SJSA1 (cell line): ENCODE measurements at regions not wholly inside any gene's neighbourhood (a gene's known extent, or its start where the extent isn't known, plus 50 kb on each side); places are given as distances from the start of the nearest gene placed in this dataset.
"Not testable (repeated sequence)": the region's sequence is repeated elsewhere in the genome, so short reads cannot be mapped to it uniquely, and the experiment has no call there.

Source experiments
- DNase-seq, 2 experiments: peaks; one replicate each; pipeline ENCODE4 v3.0.0-alpha.2; 2015 to 2020; ENCODE audit warnings: low spot score in 2 of 2, low read depth in 1 of 2
- H3K27ac ChIP-seq: fragments of 250-450 bp; sonication (Bioruptor Pico); 2 replicates; pipeline ENCODE4 v1.5.1; 2020; ENCODE audit warnings: mild to moderate bottlenecking, moderate library complexity
- H3K27me3 ChIP-seq: fragments of 250-450 bp; sonication (Bioruptor Pico); replicated peaks from 2 replicates; pipeline ENCODE4 v1.5.1; 2020; ENCODE audit warnings: mild to moderate bottlenecking, moderate library complexity
- H3K36me3 ChIP-seq: fragments of 250-450 bp; sonication (Bioruptor Pico); 2 replicates; pipeline ENCODE4 v1.5.1; 2020; ENCODE audit warnings: mild to moderate bottlenecking
- H3K4me1 ChIP-seq: fragments of 250-450 bp; sonication (Bioruptor Pico); replicated peaks from 2 replicates; pipeline ENCODE4 v1.6.1; 2021; ENCODE audit warnings: mild to moderate bottlenecking
- H3K4me3 ChIP-seq: fragments of 250-450 bp; sonication (Bioruptor Pico); 2 replicates; pipeline ENCODE4 v1.5.1; 2020; ENCODE audit warnings: mild to moderate bottlenecking
- H3K9me3 ChIP-seq: fragments of 250-450 bp; sonication (Bioruptor Pico); replicated peaks from 2 replicates; pipeline ENCODE4 v1.5.1; 2020; ENCODE audit warnings: mild to moderate bottlenecking

DNA sequence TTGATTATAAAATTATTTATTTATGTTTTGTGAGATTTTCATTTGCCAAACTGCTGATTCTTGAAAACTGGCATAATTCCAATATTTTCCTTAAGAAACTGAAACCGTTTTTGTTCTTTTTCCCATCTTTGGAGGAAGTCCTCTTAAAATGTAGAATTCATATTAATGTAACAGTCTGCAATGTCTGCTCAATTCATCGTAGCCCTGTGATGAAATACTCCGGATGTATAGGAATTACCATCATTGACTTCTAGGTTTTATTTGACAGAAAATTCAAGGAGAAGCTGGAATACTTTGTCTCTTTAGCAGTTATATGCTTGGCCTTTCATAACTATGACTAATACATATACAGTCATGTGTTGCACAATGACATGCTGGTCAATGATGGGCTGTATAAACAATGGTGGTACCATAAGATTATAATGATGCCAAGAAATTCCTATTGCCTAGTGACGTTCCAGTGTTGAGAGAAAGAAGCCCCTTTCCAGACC, 185.0 kb upstream of the GPRIN3 start:
- Histone ChIP-seq H3K4me3 (no peak overlapping the region), H3K27ac (no peak overlapping the region), H3K9me3 (no peaks in the 10 kb centered on the region), H3K27me3 (no peaks in the 10 kb centered on the region), H3K4me1 (peaks cover 13% of the 10 kb centered on the region), H3K36me3 (no peaks in the 10 kb centered on the region)
- DNase-seq = peak in 1 of 2 experiments; percentile 43

DNA sequence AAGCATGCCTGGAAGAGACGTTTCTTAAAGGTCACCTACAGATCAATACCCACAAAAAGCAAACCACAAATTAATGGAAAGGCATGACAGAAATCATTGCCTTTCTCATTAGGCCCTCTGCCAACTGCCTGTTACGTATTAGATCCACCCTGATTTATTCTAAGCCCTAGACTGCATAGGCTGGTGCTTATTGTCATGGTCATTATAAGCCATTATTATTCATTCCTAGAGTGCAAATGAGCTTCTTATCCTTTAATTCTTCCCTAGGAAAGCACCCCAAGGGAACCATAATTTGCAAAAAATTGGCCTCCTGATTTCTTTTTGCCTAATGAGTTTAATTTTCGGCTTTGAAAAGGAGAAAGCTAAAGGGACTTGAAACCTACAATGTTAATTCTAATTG, 184.2 kb upstream of the GPRIN3 start:
- no peak for DNase-seq
- no peaks in the 10 kb centered on the region for H3K9me3 ChIP-seq
- no peak overlapping the region for H3K4me3 ChIP-seq
- H3K4me1 ChIP-seq = peaks cover 13% of the 10 kb centered on the region
- no peak overlapping the region for H3K27ac ChIP-seq
- H3K27me3 ChIP-seq = no peaks in the 10 kb centered on the region
- H3K36me3 ChIP-seq = no peaks in the 10 kb centered on the region

DNA sequence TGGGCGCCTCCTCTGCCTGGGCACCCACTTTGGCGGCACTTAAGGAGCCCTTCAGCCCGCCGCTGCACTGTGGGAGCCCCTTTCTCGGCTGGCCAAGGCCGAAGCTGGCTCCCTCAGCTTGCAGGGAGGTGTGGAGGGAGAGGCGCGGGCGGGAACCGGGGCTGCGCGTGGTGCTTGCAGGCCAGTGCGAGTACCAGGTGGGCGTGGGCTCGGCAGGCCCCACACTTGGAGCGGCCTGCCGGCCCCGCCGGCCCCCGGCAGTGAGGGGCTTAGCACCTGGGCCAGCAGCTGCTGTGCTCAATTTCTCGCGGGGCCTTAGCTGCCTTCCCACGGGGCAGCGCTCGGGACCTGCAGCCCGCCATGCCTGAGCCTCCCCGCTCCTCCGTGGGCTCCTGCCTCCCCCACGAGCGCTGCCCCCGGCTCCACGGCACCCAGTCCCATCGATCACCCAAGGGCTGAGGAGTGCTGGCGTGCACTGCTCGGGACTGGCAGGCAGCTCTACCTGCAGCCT, 182.4 kb upstream of the GPRIN3 start:
- not testable (repeated sequence) for H3K27ac ChIP-seq, H3K27me3 ChIP-seq, H3K36me3 ChIP-seq, DNase-seq, H3K9me3 ChIP-seq, H3K4me3 ChIP-seq
- peaks cover 13% of the 10 kb centered on the region for H3K4me1 ChIP-seq

DNA sequence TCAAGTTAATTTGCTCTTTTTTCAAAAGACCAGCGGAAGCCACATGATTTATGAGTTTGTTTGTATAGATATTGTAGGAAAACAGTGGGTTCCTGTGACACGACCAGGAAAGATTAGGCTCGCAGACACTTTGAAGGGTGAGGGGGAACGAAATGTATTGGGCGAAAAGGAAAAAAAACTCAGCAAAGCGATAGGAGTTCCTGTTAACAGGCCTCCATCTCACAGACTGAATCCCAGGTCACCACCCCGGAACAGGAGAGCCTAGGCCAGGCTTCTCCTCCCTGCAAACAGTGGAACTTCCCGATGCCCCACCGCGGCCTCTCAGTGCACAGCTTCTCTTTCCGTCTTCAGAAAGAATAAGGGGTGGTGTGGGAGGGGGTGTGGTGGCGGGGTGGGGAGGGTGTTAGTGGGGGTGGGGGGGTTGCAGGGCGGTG, 181.8 kb upstream of the GPRIN3 start:
- no peaks in the 10 kb centered on the region for H3K36me3 ChIP-seq
- H3K4me3 ChIP-seq = no peak overlapping the region
- H3K4me1 ChIP-seq = peaks cover 13% of the 10 kb centered on the region
- 0 out of 2 replicates have a peak, but pooled peaks cover 3% of the 10 kb centered on the region for H3K27me3 ChIP-seq
- H3K27ac ChIP-seq = no peak overlapping the region
- no peaks in the 10 kb centered on the region for H3K9me3 ChIP-seq
- no peak for DNase-seq

DNA sequence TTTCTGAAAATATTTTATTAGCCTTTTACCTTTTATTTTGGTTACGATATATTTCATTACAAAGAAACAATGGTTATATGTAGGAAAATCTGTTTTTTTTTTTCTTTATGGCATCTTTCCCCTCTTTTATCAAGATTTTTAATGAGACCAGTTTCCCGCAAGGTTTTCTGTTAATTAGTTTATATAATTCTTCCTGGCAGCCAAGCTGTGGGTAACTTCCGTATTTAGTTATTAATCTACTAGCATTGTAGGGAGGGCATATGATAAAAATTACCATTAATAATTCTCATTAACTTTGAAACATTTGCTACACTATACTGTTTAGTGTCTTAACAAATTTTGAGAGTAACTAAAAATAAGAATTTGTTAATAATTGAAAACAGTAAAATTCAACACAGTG, 181.1 kb upstream of the GPRIN3 start:
- no peak overlapping the region for H3K4me3 ChIP-seq
- H3K27ac ChIP-seq = no peak overlapping the region
- no peaks in the 10 kb centered on the region for H3K9me3 ChIP-seq
- H3K27me3 ChIP-seq = 0 out of 2 replicates have a peak, but pooled peaks cover 3% of the 10 kb centered on the region
- H3K4me1 ChIP-seq = peaks cover 13% of the 10 kb centered on the region
- DNase-seq = no peak
- no peaks in the 10 kb centered on the region for H3K36me3 ChIP-seq

DNA sequence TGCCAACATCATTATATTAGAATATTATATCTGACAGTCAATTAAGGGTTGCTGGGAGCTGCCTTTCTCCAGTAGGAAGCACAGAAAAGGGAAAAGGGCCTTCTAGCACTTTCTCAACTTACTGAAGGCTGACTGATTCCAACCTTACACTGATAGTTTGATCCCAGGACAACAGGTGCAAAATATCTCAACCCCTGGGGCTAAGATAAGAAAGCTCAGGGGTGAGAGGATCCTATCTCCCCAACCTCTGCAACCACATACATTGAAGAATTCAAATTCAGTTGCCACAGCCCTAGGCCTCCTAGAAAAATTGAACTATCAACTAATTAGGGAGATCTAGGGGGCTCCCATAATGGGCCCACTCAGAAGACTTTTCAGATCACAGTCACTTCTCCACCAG, 179.1 kb upstream of the GPRIN3 start:
- H3K36me3 ChIP-seq = no peaks in the 10 kb centered on the region
- H3K4me3 ChIP-seq = no peak overlapping the region
- DNase-seq = no peak
- no peaks in the 10 kb centered on the region for H3K9me3 ChIP-seq
- no peak overlapping the region for H3K27ac ChIP-seq
- no peaks in the 10 kb centered on the region for H3K4me1 ChIP-seq
- H3K27me3 ChIP-seq = 0 out of 2 replicates have a peak, but pooled peaks cover 3% of the 10 kb centered on the region

DNA sequence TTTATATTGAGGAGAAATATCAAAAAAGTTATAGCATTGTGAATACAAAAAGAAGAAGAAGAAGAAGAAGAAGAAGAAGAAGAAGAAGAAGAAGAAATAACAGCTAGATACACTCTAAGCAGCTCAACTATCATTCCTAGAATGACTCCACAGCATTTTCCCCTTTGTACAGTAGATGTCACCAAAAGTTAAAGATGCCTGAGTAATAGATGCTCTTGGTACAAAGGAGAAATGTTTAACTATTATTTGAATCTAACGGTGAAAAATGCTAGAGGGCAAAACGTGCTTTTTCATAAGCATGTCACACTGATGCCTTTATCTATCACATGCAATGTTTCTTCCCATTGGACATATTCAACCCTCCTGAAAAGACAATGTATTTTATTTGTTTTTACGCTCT, 178.4 kb upstream of the GPRIN3 start:
- Histone ChIP-seq H3K27ac (no peak overlapping the region), H3K9me3 (no peaks in the 10 kb centered on the region), H3K4me3 (no peak overlapping the region), H3K4me1 (no peaks in the 10 kb centered on the region), H3K36me3 (no peaks in the 10 kb centered on the region), H3K27me3 (0 out of 2 replicates have a peak, but pooled peaks cover 3% of the 10 kb centered on the region)
- no peak for DNase-seq

DNA sequence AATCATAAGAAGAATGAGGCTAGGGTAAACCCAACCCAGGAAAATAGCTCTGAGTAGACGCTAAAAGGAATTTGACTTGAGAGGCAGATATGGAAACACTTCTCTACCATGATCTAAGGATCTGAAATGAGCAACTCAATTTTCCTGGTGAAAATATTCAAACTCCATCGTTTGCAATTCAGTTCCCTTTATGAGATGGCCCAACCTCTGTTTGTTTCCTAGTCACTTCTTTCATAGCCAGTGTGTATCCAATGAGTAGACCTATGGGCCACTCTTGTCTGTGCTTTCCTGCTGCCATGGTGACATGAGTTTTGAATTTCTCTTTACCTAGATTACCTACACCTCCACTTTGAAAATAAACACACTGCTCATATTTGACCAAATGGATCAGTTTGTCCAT, 176.2 kb upstream of the GPRIN3 start:
- Histone ChIP-seq H3K4me1 (no peaks in the 10 kb centered on the region), H3K36me3 (no peaks in the 10 kb centered on the region), H3K4me3 (no peak overlapping the region), H3K27ac (no peak overlapping the region), H3K9me3 (no peaks in the 10 kb centered on the region), H3K27me3 (0 out of 2 replicates have a peak, but pooled peaks cover 3% of the 10 kb centered on the region)
- DNase-seq = no peak

DNA sequence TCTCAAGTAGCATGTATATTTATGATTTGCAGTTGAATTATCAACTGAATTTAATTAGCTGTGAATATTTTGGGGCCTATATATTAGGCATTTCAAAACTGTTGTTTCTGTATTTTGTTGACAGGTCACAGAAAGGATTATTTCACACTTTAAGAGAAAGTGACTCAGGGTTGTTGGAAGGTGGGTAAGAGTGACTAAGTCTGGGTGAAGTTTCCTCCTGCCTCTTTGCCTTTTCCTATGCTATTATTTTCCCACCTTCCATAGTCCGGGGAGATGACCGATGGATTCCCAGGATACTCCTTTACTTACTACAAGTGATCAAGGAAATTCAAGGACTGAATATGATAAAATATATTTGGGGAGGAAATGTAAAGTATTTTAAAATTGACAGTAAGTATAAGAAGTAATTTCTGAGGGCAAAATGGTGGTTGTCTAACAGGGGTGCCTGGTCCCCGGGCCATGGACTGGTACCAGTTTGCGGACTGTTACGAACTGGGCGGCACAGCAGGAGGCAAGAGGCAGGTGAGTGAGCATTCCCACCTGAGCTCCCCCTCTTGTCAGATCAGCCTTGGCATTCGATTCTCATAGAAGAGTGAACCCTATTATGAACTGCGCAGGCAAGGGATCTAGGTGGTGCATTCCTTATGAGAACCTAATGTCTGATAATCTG, 175.5 kb upstream of the GPRIN3 start:
- H3K27me3 ChIP-seq = 0 out of 2 replicates have a peak, but pooled peaks cover 3% of the 10 kb centered on the region
- H3K36me3 ChIP-seq = no peaks in the 10 kb centered on the region
- H3K27ac ChIP-seq = no peak overlapping the region
- no peak overlapping the region for H3K4me3 ChIP-seq
- H3K9me3 ChIP-seq = no peaks in the 10 kb centered on the region
- H3K4me1 ChIP-seq = no peaks in the 10 kb centered on the region
- DNase-seq = no peak

DNA sequence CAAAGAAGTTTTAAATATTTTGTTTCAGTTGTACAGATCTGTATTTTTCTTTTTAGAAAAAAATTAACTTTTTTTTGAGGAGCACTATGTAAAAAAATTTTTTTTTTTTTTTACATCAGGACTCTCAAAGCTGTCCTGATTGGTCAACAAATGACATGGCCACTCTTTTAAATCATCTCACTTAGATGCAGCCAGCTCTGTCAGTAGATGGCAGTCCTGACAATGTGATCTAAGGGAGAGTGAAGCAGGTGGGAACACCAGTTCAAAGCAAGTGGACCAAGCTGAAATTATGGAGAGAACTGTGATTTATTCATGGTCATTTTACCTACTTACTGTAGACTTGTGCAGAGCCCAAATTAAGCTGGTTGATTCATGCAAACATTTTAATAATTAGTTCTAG, 174.7 kb upstream of the GPRIN3 start:
- Histone ChIP-seq H3K4me1 (no peaks in the 10 kb centered on the region), H3K9me3 (no peaks in the 10 kb centered on the region), H3K27ac (no peak overlapping the region), H3K4me3 (no peak overlapping the region), H3K27me3 (0 out of 2 replicates have a peak, but pooled peaks cover 3% of the 10 kb centered on the region), H3K36me3 (no peaks in the 10 kb centered on the region)
- DNase-seq = no peak

DNA sequence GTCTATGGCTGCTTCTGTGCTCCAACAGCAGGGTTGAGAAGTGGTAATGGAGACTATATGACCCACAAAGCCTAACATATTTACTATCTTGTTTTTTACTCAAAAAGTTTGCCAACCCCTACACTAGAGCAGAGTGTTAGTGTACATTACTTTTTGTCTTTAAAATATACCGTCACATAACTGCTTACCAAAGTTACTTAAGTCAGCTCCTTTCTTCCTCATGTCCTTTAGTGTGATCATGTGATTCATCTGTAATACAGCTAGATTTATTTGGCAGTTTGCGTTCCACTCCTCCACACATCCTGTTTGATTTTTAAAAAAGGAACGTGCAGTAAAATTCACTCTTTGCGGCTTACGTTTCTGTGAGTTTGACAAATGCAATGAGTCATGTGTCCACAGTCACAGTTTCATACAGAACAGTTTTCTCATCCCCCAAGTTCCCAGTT, 162.4 kb upstream of the GPRIN3 start:
- Histone ChIP-seq H3K4me1 (peaks cover 17% of the 10 kb centered on the region), H3K27me3 (no peaks in the 10 kb centered on the region), H3K4me3 (no peak overlapping the region), H3K27ac (peak overlapping the region; percentile 86), H3K36me3 (no peaks in the 10 kb centered on the region), H3K9me3 (no peaks in the 10 kb centered on the region)
- peak; percentile 45 to 81 for DNase-seq

DNA sequence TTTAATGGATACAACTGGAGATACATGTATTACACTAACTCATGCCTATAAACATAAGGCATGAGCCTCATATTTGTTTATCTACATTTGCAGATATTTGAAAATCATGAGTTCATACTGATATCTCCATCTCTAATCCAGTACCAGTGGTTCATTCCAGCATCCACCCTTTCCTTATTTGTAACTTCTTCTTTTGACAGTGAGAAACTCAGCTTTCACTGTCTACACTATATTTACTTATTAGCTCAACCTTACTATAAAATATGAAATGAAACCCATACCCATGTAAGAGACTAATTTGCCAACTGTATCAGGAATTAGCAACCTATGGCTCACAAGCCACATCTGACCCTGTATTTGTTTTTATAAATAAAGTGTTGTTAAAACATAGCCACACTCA, 161.9 kb upstream of the GPRIN3 start:
- Histone ChIP-seq H3K4me3 (no peak overlapping the region), H3K27me3 (no peaks in the 10 kb centered on the region), H3K9me3 (no peaks in the 10 kb centered on the region), H3K36me3 (no peaks in the 10 kb centered on the region), H3K27ac (peak overlapping the region; percentile 86), H3K4me1 (peaks cover 17% of the 10 kb centered on the region)
- no peak for DNase-seq

DNA sequence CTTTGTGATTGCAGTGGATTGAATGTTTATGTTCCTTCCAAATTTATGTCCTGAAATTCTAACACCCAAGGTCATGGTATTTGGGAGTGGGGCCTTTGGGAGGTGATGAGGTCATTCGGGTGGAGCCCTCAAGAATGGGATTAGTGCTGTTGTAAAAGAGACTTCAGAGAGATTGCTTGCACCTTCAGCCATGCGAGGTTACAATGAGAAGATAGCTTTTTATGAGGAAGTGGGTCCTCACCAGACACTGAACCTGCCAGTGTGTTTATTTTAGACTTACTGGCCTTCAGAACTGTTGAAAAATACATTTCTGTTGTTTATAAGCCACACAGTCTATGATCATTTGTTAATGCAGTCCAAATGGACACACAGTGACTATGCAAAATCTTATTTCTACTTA, 161.0 kb upstream of the GPRIN3 start:
- no peak overlapping the region for H3K4me3 ChIP-seq
- H3K4me1 ChIP-seq = peaks cover 17% of the 10 kb centered on the region
- no peaks in the 10 kb centered on the region for H3K36me3 ChIP-seq
- no peaks in the 10 kb centered on the region for H3K9me3 ChIP-seq
- no peaks in the 10 kb centered on the region for H3K27me3 ChIP-seq
- no peak overlapping the region for H3K27ac ChIP-seq
- DNase-seq = no peak

DNA sequence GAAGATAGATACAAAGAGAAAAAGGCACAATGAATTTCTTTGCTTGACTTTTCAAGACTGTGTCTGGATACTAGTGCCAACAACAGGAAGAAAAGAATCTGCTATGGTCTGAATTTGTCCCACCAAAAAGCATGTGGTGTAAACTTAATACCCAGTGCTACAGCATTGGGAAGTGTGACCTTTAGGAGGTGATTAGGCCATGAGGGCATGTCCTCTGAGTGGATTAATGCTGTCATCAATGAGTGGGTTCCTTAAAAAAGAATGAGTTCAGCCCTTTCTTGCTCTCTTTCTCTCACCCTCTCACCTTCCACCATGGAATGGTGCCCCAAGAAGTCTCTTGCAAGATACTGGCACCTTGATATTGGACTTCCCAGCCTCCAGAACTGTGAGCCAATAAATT, 155.7 kb upstream of the GPRIN3 start:
- Histone ChIP-seq H3K4me3 (no peak overlapping the region), H3K27me3 (no peaks in the 10 kb centered on the region), H3K27ac (no peak overlapping the region), H3K4me1 (no peaks in the 10 kb centered on the region), H3K9me3 (no peaks in the 10 kb centered on the region), H3K36me3 (no peaks in the 10 kb centered on the region)
- no peak for DNase-seq
